Middle frontal gyrus (tissue), 1 donor: ENCODE measurements at regions not wholly inside any gene's neighbourhood (a gene's known extent, or its start where the extent isn't known, plus 50 kb on each side); places are given as distances from the start of the nearest gene placed in this dataset.
A peak's percentile ranks its signal among the peaks of the same experiment; 100 is the strongest.

Experiments used
- DNase-seq: peaks from one replicate; pipeline ENCODE4 v3.0.0-alpha.2; 2015; ENCODE audit warnings: low spot score; ENCODE audit errors: extremely low spot score

DNA sequence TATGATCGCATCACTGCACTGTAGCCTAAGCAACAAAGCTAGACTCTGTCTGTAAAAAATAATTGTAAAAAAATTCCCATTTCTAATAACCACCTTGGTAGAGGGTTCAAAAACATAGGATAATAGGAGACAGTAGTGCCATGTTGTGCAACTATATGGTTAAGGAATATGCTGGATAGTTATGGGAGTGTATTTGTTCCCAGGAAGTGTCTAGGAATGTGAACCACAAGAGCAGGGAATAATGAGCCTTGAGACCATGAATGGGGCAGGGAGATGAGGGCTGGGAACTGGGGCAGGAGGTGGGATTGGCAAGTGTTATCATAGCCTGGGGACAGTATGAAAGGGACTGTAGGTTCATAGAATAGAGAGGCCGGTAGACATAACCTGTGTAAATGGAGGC lies 50.4 kb downstream of the RUSC2 start:
- DNase-seq: no peak

DNA sequence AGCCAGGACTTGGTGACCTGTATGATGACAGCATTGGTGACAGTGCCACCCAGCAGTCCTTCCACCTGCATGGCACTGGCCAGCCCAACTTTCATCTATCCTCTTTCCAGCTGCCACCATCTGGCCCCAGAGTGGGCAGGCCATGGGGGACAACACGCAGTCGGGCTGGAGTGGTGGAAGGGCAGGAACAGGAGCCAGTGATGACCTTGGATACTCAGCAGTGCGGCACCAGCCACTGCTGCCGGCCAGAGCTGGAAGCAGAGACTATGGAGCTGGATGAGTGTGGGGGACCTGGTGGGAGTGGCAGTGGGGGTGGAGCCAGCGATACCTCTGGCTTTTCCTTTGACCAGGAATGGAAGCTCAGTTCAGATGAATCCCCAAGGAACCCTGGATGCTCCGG lies 56.9 kb downstream of the RUSC2 start:
- no peak for DNase-seq

DNA sequence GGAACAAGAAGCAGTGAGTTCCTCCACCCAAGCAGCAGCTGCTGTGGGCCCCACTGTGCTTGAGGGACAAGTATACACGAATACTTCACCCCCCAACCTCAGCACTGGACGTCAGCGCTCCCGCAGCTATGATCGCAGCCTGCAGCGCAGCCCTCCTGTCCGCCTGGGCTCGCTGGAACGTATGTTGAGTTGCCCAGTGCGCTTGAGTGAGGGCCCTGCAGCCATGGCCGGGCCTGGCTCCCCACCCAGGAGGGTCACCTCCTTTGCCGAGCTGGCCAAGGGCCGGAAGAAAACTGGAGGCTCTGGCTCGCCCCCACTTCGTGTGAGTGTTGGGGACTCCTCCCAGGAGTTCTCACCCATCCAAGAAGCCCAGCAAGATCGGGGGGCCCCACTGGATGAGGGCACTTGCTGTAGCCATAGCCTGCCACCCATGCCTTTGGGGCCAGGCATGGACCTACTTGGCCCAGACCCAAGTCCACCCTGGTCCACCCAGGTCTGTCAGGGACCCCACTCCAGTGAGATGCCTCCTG lies 57.1 kb upstream of the TESK1 start:
- DNase-seq: no peak

DNA sequence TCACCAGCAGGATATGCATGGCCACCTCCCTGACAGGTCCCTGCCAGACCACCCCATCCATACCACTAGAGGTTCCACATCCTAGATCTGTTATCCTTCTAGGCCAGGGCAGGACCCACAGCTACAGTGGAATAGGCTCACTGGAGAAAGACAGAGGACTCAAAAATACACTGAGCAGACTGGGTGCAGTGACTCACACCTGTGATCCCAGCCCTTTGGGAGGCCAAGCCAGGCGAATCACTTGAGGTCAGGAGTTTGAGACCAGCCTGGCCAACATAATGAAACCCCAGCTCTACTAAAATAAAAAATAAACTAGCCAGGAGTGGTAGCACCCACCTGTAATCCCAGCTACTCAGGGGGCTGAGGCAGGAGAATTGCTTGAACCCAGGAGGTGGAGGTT lies 56.5 kb upstream of the TESK1 start:
- DNase-seq: no peak

DNA sequence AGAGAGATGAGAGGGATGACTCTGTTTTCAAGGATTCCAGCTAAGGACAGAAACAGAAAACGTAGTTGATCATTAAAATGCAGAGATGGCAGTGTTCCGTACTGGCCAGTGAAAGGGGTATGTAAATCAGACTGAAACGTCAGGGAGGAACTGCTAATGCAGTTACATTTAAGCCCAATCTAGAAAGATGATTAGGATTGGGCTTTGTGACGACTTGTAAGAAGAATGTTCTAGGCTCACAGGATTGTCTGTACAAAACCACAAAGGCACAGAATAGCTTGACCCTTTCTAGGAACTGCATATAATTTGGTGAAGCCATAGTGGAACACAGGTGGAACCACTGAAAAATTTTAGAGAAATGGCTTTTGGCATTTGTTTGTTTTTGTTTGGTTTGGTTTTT lies 55.6 kb upstream of the TESK1 start:
- DNase-seq: no peak

DNA sequence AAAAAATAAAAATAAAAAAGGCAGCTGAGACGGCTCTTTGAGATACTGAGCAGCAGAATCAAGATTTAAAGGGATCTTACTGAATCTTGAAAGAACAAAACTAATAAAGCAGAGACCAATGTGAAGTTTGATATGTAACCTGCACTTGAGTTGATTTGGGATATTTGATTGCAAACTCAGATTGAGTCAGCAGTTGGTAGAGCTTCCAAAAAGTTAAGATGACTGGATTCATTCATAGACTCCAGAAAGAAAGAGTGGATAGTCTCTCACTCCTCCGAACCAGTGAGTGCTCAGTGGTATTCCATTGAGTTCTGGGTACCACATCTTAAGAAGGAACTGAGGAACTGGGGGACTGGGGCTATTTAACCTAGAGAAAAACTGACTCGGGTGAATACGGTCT lies 52.7 kb upstream of the TESK1 start:
- no peak for DNase-seq

DNA sequence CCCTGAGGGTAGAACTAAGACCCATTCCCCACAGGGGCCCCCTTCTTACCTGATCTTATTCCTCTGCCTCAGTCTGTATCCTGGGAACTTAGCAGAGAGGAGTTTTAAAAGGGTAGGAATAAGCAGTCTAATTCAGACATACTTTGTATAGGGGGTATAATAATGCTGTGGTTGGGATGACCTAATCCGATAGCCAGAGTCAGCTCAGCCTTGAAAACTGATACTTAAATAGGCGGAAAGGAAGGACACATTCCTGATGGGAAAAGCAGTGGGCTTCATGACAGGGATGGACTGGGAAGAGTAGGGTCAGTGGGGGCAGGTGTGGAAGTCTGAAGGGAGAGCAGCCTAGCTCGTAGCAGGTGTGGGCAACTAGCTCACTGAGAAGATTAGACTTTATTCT lies 52.2 kb upstream of the TESK1 start:
- DNase-seq: no peak

DNA sequence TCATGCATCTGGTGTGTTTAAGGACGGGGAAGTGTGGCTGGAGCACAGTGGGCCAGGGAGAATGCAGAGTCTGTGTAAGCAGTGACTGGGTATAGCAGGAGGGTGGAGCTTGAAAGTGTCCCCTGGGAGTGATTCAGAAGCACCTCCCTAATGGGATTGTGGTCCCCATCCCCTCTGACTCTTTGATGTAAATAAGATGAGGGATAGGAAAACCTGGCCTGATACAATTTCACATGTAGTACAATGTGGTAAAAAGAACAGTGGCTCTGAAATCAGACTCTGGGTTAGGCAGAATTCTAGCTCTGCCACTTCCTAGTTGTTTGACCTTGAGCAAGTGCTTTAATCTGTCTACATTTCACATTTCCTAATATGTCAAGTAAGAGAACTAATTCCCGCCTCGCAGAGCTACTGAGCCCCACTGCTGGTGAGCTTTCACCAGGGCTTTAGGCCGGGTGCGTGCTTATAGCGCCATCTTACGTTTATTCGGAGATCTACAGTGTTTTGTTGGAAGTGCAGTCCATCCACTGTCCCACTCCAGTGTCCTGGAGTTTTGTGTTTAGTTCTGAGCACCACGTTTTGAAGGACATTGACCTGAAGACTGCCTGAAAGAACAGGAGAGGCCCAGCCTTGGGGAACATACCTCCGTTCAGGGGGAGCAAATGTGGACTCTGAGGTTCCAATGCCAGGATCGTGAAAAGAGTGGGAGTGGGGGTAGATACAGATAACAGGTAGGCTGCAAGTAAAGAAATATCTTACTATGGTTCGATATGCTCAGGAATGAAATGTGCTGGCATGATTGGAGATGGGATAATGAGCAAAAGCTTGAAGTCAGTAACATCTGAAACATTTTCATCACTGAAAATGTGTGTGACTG lies 51.2 kb upstream of the TESK1 start:
- DNase-seq: peak; percentile 60

DNA sequence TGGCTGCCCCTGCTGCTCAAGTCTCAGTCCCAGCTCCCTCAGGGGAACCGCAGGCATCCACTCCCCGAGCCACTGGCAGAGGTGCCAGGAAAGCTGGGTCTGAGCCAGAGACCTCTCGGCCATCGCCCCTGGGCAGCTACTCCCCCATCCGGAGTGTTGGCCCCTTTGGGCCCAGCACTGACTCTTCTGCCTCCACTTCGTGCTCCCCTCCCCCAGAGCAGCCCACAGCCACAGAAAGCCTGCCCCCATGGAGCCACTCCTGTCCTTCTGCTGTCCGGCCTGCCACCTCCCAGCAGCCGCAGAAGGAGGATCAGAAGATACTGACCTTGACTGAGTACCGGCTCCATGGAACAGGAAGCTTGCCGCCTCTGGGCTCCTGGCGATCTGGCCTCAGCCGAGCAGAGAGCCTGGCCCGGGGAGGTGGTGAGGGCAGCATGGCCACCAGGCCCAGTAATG lies 49.8 kb upstream of the TESK1 start:
- DNase-seq: no peak
